Right lung (tissue), 2 donors: ENCODE measurements at regions not wholly inside any gene's neighbourhood (a gene's known extent, or its start where the extent isn't known, plus 50 kb on each side); places are given as distances from the start of the nearest gene placed in this dataset.
"Not testable (repeated sequence)": the region's sequence is repeated elsewhere in the genome, so short reads cannot be mapped to it uniquely, and the experiment has no call there.

Experiments
- DNase-seq, 2 donors: peaks; one replicate each; pipeline ENCODE4 v3.0.0-alpha.2; 2013

DNA sequence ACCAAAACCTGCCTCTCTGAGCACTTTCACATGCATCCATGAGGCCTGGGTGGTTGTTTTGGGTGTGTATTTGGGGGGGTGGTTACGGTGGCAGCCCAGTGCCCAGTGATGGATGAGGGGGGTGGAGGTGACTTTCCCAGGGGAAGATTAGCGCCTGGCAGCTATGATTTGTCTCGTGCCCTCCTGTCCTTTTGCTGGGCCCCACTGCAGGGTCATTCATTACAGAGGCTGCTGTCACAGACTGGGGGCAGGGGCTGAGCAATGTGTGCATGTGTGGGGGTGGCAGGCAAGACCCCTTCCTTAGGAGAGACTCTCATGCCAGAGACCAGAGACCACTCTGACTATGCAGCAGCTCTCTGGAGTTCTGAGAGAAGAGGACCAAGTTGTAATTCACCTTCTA, 93.7 kb downstream of the MRM1 start:
- DNase-seq = no peak

DNA sequence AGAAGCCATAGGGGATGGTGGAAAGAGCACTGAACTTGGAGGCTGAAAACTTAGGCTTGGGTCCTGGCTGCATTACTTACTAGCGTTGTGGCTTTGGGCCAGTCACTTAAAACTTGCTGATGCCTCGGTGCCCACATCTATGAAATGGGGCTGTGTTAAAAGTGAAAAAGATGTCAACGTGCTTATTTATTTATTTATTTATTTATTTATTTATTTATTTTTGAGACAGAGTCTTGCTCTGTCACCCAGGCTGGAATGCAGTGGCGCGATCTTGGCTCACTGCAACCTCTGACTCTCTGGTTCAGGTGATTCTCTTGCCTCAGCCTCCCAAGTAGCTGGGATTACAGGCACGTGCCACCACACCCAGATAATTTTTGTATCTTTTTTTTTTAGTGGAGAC, 94.3 kb downstream of the MRM1 start:
- not testable (repeated sequence) for DNase-seq

DNA sequence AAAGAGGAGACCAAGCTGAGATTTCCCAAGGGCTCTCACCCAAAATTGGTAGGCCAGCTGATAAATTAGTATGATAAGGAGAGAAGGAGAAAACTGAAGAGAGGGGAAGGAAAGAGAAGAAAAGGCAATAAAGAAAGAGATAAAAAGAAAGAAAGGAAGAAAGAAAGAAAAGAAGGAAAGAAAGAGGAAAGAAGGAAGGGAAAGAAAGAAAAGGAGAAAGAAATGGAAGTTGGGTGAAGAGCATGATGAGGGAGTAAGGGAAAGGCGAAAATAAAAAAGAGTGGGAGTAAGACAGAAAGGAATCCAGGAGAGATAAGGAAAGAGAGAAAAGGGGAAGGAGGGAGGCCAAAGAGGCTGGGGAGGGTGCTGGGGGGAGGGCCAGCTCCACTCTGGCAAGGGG, 95.4 kb downstream of the MRM1 start:
- DNase-seq = no peak

DNA sequence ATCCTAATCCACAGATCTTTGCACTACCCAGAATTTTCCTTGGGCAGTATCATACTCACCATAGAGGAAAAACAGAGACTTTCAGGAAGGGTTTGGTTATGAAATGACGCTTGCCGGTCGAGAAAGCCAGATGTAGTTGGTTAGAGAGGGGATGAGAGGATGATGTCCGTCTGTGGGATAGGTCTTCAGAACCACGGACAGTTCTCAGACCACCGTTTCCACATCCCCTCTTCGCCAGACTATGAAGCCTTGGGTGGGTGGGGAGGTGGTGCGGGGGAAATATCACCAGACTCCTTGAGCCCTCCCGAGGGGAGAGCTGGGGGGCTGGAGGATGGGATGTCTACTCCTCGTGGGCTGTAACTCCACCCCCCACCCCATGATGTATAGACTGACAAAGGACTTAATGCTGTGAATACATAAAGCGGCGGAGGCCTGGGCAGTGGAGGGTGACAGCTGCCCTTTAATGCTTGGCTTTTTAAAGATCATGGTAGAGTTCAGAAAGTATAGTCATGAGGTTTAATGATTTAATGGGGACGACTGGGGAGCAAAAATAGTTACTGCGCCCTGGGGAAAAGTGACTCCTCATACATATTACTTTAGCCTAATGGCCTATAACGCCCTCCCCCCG, 96.6 kb downstream of the MRM1 start:
- DNase-seq = peak in 1 of 2 donors; percentile 6

DNA sequence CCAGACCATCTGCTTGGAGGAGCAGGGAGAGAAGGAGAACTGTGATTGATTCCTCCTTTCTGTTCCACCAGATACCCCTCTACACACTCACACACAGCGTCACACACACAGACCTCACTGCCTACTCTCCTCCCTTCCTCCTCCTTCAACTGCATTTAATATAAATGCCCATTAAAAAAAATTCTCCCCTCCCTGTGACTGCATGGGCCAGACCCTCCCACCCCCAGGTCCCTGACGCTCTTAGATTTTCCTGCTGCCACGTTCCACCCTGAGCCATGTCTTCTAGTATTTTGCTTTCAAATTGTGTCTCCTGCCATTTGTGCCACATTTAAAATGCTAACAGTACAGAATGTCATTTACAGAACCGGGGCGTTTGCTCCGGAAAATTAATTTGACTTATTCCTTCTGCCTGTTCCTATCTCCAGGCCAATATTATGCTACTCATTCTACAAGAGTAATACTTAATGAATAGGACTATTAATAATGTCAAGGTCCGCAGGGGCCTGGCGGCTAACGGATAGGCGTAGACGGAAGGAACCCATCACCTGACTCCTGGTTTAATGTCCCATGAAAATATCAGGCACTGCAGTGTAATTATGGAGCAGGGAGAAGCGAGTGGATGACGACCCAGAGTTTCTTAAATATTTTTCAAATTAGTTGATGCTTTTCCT, 100.2 kb downstream of the MRM1 start:
- no peak for DNase-seq

DNA sequence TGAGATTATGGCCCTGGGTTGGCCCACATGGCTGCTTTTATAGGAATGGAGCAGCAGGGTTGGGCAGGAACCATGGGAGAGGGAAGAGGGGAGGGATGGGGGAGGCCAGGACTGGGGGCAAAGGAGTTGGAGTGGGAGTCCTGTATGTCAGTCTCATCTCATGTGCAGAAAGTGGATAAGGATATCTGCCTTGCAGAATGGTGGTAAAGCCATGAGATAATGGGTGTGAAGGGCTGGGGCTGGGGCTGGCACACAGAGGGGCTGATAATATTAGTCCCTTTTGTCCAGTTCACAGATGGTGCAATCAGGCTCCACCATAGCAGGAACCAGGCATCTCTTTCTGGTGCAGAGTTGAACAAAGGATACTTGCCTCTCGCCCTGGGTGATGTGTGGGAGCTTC, 101.3 kb downstream of the MRM1 start:
- no peak for DNase-seq

DNA sequence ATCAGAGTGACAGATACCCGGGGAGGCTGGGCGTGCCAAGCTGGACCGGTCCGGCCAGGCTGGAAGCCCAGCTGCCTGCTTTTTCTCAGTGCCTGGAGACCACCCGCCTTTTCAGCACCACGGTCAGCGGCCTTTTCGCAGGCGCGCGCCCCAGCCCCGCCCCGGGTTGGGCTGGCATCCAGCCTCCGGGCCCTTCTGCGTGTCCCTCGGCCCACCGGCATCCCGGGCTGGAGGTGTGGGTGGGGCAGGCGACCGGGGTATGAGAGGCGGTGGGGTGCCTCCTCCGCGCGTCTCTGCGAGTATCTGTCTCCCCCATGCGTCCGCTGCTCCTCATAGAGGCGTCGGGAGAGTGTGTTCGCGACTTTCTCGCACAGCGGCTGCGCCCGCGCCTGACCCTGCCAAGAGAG, 102.5 kb downstream of the MRM1 start:
- peak; percentile 51 to 61 for DNase-seq

DNA sequence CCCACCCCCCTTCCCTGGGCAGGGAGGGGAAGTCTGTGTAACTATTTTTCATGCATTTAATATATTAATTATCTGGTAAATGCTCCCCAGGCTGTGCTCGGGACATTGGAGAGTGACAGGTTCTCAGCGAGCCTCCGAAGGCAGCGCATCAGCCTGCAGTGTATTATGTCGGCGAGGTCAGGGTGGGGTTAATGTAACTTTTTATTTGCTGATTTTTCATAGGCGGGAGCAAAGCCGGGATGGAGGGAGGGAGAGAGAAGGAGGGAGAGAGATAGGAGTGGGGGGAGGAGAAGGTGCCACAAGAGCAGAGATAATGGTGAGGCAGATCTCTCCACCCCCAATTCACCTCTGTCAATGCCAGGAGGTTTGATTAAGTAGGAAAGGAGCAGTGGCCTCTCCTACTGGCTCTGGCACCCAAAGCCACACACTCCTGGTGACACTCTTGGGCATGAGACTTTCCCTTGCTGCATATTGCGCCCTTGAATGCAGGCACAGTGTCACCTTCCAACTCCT, 104.0 kb downstream of the MRM1 start:
- no peak for DNase-seq

DNA sequence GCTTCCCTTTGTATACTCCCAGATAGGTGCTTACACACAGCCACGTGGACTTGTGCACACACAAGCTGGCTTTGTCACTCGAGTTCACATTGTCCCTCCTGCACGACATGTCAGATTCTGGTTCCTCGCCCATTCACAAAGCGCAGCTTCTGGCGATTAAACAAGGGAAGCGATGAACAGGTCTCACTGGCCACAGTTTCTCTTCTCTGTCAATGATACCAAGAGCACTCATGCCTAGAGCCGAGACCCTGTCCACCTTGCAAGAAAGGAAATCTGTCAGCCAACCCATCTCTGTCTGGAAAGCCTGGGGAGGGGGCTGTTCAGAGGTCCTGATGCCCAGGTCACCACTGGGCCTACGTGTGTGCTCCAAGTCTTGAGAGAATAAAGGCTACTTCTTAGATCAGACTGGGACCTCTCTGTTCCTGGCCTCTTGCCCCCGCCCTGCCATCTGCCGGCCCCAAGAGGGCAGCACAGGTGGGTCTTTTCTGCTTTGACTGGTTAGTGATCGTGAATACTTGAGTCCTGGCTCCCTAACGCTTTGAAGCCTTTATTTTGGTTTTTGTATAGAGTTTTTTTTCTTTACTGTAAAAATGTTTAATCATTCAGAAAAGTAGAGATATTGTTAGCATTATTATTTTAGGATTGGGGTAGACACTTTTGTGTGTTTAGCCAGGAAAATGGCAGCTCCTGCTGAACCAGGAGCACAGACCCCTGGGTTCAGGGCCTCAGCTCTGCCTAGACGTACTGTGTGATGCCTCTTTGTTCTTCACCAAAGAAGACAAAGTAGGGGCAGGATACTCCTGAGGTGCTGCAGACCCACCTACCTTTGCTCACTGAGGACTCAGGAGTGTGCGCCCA, 104.7 kb downstream of the MRM1 start:
- DNase-seq = no peak

DNA sequence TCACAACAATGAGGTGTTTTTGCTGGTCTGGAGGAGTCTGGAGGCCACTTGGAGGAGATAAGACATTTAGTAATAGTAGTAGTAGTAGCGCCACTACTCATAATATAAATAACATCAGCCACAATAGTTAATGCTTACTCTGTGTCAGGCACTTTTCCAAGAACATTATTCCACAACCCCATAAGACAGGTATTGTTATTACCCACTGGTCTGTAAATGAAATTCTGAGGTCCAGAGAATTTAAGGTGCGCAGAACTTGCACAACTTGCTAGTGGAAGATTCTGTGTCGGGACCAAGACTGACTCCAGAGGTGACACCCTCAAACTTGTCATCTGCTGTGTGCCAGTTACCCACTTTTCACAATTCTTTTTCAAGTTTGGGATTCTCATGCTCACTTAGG, 106.5 kb downstream of the MRM1 start:
- no peak for DNase-seq

DNA sequence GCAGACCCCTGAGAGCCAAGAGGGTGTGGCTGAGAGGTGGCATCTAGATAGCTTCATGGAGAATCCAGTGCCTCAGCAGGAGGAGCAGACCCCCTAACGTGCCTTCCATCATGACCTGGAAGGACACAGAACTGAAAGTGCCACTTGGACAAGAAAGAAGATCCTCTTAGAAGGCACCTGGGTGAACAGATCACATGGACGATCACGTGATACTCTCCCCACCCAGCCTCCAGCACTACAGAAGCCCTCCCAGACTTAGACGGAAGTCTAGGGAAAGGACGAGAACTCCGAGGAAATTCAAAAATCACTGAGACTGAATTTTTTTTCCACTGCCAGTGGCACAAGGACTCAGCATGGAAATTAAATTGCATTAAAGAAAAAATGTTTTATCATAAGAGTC, 113.4 kb downstream of the MRM1 start:
- DNase-seq = no peak

DNA sequence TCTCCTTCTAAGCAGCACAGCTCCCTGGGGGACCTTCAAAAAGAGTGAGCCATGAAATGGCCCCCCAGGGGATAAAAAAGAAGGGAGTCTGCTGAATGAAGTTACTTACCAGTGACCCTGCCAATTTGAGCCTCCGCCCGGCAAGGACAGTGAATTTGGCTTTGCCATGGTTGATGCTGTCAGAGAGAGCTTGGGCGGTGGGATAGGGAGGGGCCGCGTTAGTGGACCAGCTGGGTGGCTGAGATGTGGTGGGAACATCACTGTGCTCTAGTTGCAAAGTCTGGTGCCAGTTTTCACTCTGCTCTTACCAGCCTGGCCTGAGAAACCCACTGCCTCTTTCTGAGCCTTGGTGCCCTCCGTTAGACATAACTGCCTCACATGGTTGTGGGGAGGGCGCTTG, 114.6 kb downstream of the MRM1 start:
- no peak for DNase-seq

DNA sequence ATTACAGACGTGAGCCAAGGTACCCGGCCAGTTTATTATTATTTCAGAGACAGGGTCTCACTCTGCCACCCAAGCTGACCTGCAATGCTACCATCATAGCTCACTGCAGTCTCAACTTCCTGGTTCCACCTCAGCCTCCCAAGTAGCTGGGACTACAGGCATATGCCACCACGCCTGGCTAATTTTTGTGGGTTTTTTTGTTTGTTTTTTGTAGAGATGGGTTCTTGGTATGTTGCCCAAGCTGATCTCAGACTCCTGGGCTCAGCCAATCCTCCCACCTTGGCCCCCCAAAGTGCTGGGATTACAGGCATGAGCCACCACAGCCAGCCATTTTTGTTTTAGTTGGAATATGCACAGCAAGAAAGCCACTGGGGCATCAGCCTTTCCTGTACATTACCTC, 115.7 kb downstream of the MRM1 start:
- DNase-seq = no peak

DNA sequence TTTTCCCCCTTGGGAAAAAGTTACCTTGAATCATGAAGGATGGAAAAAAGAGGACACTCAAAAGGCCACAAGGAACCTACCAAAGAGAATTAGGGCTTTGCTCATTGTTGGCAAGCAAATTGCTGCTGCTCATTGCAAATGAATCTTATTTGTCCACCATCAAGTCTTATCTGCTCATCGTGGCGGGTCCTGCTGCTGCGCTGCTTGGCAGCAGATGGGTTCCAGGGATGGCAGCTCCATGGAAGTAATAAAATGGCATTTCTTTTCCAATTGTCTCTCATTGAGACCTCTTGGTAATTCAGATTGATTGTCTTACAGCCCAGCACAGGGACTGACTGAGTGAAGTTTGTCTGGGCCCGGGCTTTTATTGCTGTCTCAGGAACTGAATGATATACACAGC, 118.7 kb downstream of the MRM1 start:
- no peak for DNase-seq

DNA sequence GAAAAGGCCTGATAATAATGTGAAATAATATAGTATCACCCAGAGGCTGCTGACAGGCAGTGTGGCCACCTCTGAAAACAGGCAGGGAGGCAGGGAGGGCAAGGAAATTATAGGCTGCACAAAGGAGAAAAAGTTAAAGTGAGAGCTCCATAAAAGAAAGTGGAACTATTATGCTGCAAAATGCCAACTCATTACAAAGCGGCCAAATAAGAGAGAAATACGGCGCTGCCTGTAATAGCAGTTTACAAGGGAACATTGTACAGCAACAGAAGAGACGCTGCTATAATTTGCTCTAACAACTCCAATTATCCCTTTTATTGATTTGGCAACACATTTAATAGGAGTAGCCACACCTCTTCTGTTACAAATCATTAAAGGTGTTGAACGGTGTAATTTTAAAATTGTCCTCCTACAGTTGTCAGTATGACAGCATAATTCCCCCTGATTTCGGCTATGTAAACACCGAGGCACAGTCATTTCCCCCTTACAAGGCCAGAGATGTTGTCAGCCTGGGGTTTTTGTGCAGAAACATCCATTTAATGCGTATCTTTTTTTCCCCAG, 120.3 kb downstream of the MRM1 start:
- no peak for DNase-seq

DNA sequence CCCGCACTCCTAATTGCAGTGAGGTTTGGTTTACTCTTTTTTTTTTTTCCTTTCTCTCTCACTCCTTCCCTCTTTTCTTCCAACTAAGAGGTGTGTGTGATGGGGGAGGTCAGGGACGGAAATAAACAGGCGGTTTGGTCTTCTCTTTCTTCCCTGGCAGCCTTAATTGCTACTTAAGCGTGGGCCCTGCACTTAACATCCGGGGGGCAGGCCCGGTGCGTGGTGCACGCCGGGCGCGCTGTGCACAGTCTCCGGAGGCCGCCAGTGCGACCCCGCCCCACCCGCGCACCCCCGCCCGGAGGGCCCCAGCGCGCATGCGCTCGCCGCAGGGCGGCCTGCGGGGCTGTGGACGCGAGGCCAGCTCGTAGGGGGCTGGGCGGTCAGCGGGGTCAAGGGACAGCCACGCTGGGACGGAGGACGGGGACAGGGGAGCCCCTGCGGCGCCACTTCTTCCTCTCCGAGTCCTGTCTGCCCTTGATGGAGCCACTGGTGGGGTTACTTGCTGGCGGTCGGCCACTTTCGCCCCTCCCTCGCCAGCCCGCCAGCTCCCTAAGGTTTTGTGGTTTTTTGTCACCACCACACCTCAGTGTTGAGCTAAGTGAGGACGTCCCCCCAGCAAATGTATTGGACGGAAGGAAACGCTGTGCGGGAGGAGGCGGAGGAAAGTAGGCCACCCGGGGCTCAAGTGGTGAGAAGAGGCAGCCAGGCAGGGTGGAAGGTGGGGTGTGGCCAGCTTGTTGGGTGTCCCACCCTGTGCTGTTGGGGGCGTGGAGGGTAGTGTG, 120.9 kb downstream of the MRM1 start:
- peak; percentile 52 to 55 for DNase-seq

DNA sequence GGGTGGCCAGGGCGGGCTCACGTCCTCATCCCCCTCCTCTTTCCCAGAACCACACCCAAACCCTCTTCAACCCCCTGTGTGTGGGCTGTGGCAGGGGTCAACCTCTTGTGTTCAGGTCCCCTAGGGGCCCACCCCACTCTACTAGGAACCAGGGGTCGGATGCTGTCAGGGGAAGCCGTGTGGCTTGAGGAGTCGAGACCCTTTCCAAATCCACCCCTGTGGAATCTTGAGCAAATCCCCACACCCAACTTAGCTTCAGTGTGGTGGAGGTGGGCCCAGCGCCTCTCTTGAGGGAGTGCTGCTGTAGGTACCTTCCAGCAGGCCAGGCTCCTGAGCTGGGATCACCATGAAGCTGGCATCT, 121.5 kb downstream of the MRM1 start:
- no peak for DNase-seq

DNA sequence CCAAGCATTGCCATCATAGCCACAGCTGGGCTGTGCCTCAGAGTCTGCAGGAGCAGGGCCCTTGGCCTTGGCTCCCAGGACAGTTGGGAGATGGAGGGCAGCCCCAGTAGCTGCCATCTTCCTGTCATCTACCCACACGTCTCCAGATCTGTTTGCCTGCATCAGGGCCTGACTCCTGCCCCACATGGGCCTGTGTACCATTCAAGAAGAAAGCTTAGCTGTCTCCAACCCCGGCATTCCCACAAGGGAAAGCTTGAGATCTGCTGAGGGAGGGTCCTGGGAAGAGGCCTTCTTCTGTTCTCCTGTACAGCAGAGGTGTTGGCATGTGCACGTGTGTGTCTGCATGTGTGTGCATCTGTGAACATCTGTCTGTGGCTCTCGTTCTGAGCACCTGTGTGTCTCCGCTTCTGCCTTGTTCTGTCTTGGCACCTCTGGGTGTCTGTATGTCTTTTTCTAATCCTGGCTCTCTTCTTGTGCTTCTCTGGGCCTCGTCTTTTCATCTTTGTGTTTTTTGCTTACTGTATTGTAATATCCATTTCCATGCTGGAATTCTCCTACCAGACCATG, 122.2 kb downstream of the MRM1 start:
- no peak for DNase-seq

DNA sequence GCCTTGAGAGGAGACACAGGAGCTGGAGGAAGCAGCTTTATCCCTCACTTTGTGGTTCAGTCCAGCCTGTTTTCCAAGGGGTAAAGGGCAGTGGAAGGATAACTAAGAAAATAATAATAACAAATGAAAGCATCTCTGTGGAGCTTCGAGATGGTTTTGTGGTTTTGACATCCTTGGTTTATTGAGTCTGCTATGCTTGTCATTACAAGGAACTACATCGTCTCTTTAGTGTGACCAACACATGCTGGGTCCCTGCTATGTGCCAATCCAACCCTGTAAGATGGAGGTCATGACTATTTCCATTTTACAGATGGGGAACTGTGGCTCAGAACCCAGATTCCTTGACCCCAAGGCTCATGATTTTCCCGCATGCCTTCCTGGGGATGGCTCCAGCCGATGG, 124.8 kb downstream of the MRM1 start:
- DNase-seq = no peak

DNA sequence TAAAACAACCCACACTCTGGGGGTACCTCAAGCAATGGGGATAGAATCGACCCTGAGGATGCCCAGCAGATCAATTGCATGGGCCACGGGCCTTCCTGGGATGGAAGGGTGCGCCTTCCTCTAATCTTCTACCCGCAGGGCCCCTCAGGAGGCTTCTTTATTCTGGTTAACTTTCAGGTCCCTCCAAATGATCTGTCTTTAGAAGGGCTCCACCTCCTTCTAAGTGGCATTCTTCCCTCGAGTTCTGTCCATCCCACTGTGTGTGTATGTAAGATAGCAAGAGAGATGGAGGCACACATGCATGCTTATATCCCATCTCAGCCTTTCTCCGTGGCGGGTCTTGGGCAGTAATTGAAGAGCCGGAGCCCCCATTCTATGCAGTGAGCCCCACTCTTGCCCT, 125.7 kb downstream of the MRM1 start:
- no peak for DNase-seq

DNA sequence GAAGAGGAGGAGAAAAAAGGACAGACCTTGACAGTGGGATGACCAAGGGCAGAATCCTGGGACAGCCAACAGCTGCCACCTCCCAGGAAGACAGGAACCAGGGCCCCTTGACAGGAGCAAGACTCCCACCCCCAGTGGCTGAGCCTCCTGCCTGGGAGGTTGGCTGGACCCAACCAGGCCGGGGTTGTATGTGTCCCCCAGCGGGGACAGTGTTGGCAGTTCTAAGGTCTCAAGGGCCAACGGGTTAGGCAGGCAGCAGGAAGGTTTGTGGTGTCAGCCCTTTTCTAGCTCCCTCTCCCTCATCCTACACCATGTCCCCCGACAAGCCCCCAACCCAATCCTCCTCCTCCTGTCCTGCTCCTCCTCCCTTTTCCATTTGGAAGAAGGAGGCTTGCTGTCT, 126.2 kb downstream of the MRM1 start:
- no peak for DNase-seq
